HL-60 (cell line): ENCODE measurements at regions not wholly inside any gene's neighbourhood (a gene's known extent, or its start where the extent isn't known, plus 50 kb on each side); places are given as distances from the start of the nearest gene placed in this dataset.

Experiments used
- DNase-seq, 2 experiments: peaks; one replicate each; pipeline ENCODE4 v3.0.0-alpha.2; 2010 to 2020; ENCODE audit warnings: low read depth in 1 of 2, low spot score in 1 of 2
- H3K27ac ChIP-seq: fragments of 250-450 bp; sonication (Bioruptor Pico); replicated peaks from 2 replicates; pipeline ENCODE4 v1.5.1; 2020; ENCODE audit warnings: mild to moderate bottlenecking, moderate library complexity
- H3K27me3 ChIP-seq: fragments of 250-450 bp; sonication (Bioruptor Pico); 2 replicates; pipeline ENCODE4 v1.5.1; 2021; ENCODE audit warnings: mild to moderate bottlenecking, moderate library complexity; ENCODE audit not compliant: insufficient read depth, poor library complexity, severe bottlenecking
- H3K4me3 ChIP-seq: replicated peaks from 2 replicates; pipeline ENCODE4 v1.5.1; 2011; ENCODE audit warnings: mild to moderate bottlenecking, control low read depth, low read length; ENCODE audit not compliant: insufficient read depth
- GABPA ChIP-seq: IDR thresholded peaks from 2 replicates; pipeline ENCODE4 v1.6.1; 2012; ENCODE audit warnings: low read depth
- POLR2AphosphoS5 ChIP-seq: IDR thresholded peaks from 2 replicates; pipeline ENCODE4 v1.6.1; 2012; ENCODE audit warnings: low read depth
- SPI1 ChIP-seq: IDR thresholded peaks from 2 replicates; pipeline ENCODE4 v1.6.1; 2012; ENCODE audit warnings: low read depth, mild to moderate bottlenecking, borderline replicate concordance
- TF ChIP-seq, protein P1 (sequence below): IDR thresholded peaks from 2 replicates; pipeline ENCODE4 v1.6.1; 2012; ENCODE audit warnings: low read depth; ENCODE audit not compliant: insufficient replicate concordance
- TF ChIP-seq, protein P2 (sequence below): IDR thresholded peaks from one replicate; pipeline ENCODE4 v1.5.1; 2011; ENCODE audit warnings: low read length, control low read depth, inconsistent platforms; ENCODE audit not compliant: insufficient read depth

DNA sequence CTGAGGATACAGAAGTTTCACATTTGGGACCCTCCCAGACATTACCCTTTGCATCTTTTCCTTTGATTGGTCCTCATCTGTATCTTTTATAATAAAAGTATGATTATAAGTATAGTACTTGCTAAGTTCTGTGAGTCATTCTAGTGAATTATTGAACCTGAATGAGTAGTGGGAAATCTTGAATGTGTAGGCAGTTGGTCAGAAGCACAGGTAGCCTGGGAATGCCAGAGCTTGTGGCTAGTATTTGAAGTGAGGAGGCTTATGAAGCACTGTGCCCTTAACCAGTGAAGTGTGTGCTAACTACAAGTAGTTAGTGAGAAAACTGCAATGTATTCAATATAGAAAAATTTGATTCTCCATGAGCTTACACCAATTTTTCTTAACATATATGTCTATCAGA, 257.6 kb downstream of the GRB14 start:
- no peaks in the 10 kb centered on the region for H3K27me3 ChIP-seq
- no peak overlapping the region for H3K4me3 ChIP-seq
- H3K27ac ChIP-seq, result no peak overlapping the region
- DNase-seq, result no peak
- TF ChIP-seq, protein P1, sequence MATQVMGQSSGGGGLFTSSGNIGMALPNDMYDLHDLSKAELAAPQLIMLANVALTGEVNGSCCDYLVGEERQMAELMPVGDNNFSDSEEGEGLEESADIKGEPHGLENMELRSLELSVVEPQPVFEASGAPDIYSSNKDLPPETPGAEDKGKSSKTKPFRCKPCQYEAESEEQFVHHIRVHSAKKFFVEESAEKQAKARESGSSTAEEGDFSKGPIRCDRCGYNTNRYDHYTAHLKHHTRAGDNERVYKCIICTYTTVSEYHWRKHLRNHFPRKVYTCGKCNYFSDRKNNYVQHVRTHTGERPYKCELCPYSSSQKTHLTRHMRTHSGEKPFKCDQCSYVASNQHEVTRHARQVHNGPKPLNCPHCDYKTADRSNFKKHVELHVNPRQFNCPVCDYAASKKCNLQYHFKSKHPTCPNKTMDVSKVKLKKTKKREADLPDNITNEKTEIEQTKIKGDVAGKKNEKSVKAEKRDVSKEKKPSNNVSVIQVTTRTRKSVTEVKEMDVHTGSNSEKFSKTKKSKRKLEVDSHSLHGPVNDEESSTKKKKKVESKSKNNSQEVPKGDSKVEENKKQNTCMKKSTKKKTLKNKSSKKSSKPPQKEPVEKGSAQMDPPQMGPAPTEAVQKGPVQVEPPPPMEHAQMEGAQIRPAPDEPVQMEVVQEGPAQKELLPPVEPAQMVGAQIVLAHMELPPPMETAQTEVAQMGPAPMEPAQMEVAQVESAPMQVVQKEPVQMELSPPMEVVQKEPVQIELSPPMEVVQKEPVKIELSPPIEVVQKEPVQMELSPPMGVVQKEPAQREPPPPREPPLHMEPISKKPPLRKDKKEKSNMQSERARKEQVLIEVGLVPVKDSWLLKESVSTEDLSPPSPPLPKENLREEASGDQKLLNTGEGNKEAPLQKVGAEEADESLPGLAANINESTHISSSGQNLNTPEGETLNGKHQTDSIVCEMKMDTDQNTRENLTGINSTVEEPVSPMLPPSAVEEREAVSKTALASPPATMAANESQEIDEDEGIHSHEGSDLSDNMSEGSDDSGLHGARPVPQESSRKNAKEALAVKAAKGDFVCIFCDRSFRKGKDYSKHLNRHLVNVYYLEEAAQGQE, result no peak
- TF ChIP-seq POLR2AphosphoS5, result no peak

DNA sequence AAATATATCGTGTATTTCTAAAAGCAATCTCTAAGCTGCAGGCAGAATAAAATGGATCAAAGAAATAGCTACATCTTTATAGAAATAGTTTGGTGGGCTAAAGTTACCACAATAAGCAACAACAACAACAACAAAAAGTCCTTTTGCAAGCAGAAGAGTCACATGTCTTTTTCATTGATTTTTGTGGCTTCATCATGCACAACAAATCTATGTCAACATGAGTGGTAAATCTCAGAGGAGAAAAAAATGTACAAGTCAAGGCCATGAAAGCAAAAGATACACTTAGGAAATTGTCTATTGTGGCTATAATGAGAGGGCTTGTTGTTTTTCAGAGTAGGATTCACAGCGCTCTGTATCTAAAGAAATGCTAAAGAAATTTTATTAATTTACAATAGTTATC, 269.7 kb downstream of the GRB14 start:
- Histone ChIP-seq H3K4me3 (no peak overlapping the region), H3K27ac (no peak overlapping the region), H3K27me3 (no peaks in the 10 kb centered on the region)
- TF ChIP-seq SPI1, result no peak
- TF ChIP-seq, protein P1, result no peak
- TF ChIP-seq, protein P2, sequence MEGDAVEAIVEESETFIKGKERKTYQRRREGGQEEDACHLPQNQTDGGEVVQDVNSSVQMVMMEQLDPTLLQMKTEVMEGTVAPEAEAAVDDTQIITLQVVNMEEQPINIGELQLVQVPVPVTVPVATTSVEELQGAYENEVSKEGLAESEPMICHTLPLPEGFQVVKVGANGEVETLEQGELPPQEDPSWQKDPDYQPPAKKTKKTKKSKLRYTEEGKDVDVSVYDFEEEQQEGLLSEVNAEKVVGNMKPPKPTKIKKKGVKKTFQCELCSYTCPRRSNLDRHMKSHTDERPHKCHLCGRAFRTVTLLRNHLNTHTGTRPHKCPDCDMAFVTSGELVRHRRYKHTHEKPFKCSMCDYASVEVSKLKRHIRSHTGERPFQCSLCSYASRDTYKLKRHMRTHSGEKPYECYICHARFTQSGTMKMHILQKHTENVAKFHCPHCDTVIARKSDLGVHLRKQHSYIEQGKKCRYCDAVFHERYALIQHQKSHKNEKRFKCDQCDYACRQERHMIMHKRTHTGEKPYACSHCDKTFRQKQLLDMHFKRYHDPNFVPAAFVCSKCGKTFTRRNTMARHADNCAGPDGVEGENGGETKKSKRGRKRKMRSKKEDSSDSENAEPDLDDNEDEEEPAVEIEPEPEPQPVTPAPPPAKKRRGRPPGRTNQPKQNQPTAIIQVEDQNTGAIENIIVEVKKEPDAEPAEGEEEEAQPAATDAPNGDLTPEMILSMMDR, result no peak
- no peak for TF ChIP-seq GABPA
- no peak for TF ChIP-seq POLR2AphosphoS5
- no peak for DNase-seq

DNA sequence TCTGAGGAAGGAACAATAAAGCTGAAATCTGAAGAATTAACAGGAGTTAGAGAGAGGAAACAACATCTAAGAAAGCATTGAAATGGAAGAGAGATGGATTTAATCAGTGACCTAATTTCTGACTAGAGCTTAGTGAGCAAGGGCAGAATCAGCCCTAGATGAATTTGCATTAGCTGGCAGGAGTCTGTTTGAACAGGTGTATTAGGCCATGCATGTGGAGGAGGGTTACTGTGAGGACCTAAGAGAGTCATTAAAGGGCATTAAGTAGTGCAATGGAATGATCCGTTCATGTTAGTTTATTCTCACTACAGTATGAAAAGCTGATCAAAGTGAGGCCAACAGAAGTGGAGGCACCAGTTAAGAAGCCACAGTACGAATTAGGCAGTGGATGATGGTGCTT, 285.3 kb downstream of the GRB14 start:
- Histone ChIP-seq H3K4me3 (no peak overlapping the region), H3K27me3 (no peaks in the 10 kb centered on the region), H3K27ac (no peak overlapping the region)
- TF ChIP-seq GABPA, result no peak
- no peak for TF ChIP-seq POLR2AphosphoS5
- DNase-seq, result no peak

DNA sequence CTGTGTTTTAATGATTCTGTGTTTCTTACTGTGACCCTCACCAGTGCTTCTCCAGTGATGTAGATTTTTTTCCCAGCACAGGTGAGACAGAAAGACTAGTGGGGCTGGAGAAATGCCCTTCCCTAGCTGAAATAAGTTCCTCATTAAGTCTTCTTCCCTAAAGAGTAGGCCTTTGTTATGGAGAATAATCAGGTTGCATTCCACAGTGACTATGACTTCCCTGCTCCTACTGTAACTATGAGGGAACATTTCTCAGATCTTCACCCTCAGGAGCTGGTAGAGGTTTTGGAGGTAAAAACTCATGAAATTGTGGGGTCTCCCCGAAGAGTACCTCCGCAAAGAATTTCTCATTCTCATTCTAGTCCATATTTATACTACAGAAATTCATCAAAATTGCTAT, 286.2 kb downstream of the GRB14 start:
- Histone ChIP-seq H3K4me3 (no peak overlapping the region), H3K27me3 (no peaks in the 10 kb centered on the region), H3K27ac (no peak overlapping the region)
- no peak for DNase-seq
- TF ChIP-seq GABPA (no peak), POLR2AphosphoS5 (no peak), SPI1 (no peak)
- TF ChIP-seq, protein P2, result no peak
- TF ChIP-seq, protein P1, result no peak
